Vagina (tissue), 2 donors: ENCODE measurements at regions not wholly inside any gene's neighbourhood (a gene's known extent, or its start where the extent isn't known, plus 50 kb on each side); places are given as distances from the start of the nearest gene placed in this dataset.

Experiments
- POLR2A ChIP-seq, 2 donors: fragments of 450-650 bp; IDR thresholded peaks; one replicate each; pipeline ENCODE4 v1.6.1; 2017; ENCODE audit warnings: antibody characterized with exemption in 2 of 2, mild to moderate bottlenecking in 2 of 2, moderate library complexity in 2 of 2
- POLR2AphosphoS5 ChIP-seq, 2 donors: sonication (generic); formaldehyde crosslinking; IDR thresholded peaks; one replicate each; pipeline ENCODE4 v1.9.0; 2017; ENCODE audit warnings: antibody characterized with exemption in 2 of 2, mild to moderate bottlenecking in 2 of 2, low read depth in 1 of 2; ENCODE audit not compliant: insufficient read depth in 1 of 2
- TF ChIP-seq, protein P1 (sequence below), 3 experiments: fragments of 450-650 bp in 2 of 3; fragments of 200-600 bp in 1 of 3; sonication (generic) in 1 of 3; IDR thresholded peaks; one replicate each; pipeline ENCODE4 v1.5.1; 2017 to 2019; ENCODE audit warnings: antibody characterized with exemption in 3 of 3, mild to moderate bottlenecking in 2 of 3, moderate library complexity in 2 of 3

DNA sequence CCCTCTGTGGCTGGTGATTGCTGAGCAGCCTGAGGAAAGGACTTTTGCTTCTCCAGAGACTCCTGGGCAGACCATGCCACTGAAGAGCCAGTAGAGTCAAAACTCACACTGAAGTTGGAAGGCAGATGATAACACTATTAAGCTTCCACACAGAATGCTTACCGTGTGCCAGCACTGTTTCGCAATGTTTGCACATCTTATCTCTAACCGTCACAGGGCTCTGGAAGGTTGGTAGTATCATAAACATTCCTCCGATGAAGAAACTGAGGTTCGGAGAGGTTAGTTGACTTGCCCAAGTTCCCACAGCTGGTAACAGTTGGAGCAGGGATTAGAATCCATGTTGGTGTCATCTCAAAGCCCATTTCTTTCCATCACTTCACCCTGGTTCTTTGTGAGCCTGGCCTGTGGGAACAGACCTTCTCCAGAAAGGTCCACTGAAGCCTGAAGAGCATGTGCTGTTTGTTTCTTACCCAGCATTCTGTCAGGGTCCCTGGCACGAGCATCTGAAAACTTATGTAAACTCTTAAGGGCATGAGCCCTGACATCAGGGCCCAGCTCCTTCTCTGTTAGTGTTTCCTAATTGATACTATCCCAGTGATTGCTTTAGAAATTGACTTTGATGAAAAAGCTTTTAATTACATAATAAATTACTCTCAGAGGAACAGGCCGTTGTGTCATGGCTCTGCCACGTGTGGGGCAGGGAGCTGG is 77.0 kb upstream of the PRR23C start:
- TF ChIP-seq POLR2A (IDR thresholded peaks at IDR 0.05) (no peak), POLR2AphosphoS5 (IDR thresholded peaks at IDR 0.05; ENCODE audit: insufficient read depth in 1 of 2, low read depth in 1 of 2) (no peak)
- TF ChIP-seq, protein P1, sequence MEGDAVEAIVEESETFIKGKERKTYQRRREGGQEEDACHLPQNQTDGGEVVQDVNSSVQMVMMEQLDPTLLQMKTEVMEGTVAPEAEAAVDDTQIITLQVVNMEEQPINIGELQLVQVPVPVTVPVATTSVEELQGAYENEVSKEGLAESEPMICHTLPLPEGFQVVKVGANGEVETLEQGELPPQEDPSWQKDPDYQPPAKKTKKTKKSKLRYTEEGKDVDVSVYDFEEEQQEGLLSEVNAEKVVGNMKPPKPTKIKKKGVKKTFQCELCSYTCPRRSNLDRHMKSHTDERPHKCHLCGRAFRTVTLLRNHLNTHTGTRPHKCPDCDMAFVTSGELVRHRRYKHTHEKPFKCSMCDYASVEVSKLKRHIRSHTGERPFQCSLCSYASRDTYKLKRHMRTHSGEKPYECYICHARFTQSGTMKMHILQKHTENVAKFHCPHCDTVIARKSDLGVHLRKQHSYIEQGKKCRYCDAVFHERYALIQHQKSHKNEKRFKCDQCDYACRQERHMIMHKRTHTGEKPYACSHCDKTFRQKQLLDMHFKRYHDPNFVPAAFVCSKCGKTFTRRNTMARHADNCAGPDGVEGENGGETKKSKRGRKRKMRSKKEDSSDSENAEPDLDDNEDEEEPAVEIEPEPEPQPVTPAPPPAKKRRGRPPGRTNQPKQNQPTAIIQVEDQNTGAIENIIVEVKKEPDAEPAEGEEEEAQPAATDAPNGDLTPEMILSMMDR (IDR thresholded peaks at IDR 0.05), result no peak
